KMS-11 (cell line): ENCODE measurements at regions not wholly inside any gene's neighbourhood (a gene's known extent, or its start where the extent isn't known, plus 50 kb on each side); places are given as distances from the start of the nearest gene placed in this dataset.

Experiments used
- H2AFZ ChIP-seq: fragments of 200-600 bp; sonication (generic); 2 replicates; pipeline ENCODE4 v1.6.1; 2016; ENCODE audit warnings: antibody characterized with exemption, mixed run types, low read depth
- H3K27ac ChIP-seq: fragments of 200-600 bp; sonication (generic); 2 replicates; pipeline ENCODE4 v1.6.1; 2016; ENCODE audit warnings: mild to moderate bottlenecking, mixed run types
- H3K27me3 ChIP-seq: fragments of 200-600 bp; sonication (generic); 2 replicates; pipeline ENCODE4 v1.6.1; 2017; ENCODE audit warnings: mild to moderate bottlenecking, low read depth, mixed run types, moderate library complexity; ENCODE audit not compliant: insufficient read depth
- H3K36me3 ChIP-seq: fragments of 200-600 bp; sonication (generic); 2 replicates; pipeline ENCODE4 v1.6.1; 2017; ENCODE audit warnings: mild to moderate bottlenecking, mixed run types; ENCODE audit not compliant: insufficient read depth
- H3K4me1 ChIP-seq: fragments of 200-600 bp; sonication (generic); 2 replicates; pipeline ENCODE4 v1.6.1; 2016; ENCODE audit warnings: mild to moderate bottlenecking, low read depth, mixed run types; ENCODE audit not compliant: poor library complexity, severe bottlenecking
- H3K4me2 ChIP-seq: fragments of 200-600 bp; sonication (generic); 2 replicates; pipeline ENCODE4 v1.7.0; 2016; ENCODE audit warnings: mild to moderate bottlenecking, mixed run types
- H3K4me3 ChIP-seq: fragments of 200-600 bp; sonication (generic); IDR thresholded peaks from 2 replicates; pipeline ENCODE4 v1.6.1; 2017; ENCODE audit warnings: low read depth, low read length, mixed read lengths; ENCODE audit not compliant: insufficient read depth
- H3K79me2 ChIP-seq: fragments of 200-600 bp; sonication (generic); 2 replicates; pipeline ENCODE4 v1.6.1; 2016; ENCODE audit warnings: low read depth, mixed run types; ENCODE audit not compliant: insufficient read depth
- H3K9ac ChIP-seq: fragments of 200-600 bp; sonication (generic); 2 replicates; pipeline ENCODE4 v1.6.1; 2016; ENCODE audit warnings: mild to moderate bottlenecking, mixed run types
- H4K20me1 ChIP-seq: fragments of 200-600 bp; sonication (generic); 2 replicates; pipeline ENCODE4 v1.6.1; 2016; ENCODE audit warnings: mild to moderate bottlenecking, mixed run types; ENCODE audit not compliant: insufficient read depth
- TF ChIP-seq, protein P1 (sequence below): fragments of 200-600 bp; sonication (generic); conservative IDR thresholded peaks from 2 replicates; pipeline ENCODE4 v1.6.1; 2017; ENCODE audit warnings: low read depth, mild to moderate bottlenecking, antibody characterized with exemption, low read length, moderate library complexity, mixed read lengths

GRCh38 chr9:102569436-102569835 lies 425.7 kb upstream of the CYLC2 start:
- Histone ChIP-seq H3K36me3 (no peaks in the 10 kb centered on the region), H3K27me3 (no peaks in the 10 kb centered on the region), H3K4me2 (no peak overlapping the region), H3K4me1 (no peaks in the 10 kb centered on the region), H3K27ac (no peak overlapping the region), H2AFZ (no peak overlapping the region), H3K4me3 (no peak overlapping the region), H3K9ac (no peak overlapping the region), H4K20me1 (no peaks in the 10 kb centered on the region), H3K79me2 (no peaks in the 10 kb centered on the region)
- TF ChIP-seq, protein P1, sequence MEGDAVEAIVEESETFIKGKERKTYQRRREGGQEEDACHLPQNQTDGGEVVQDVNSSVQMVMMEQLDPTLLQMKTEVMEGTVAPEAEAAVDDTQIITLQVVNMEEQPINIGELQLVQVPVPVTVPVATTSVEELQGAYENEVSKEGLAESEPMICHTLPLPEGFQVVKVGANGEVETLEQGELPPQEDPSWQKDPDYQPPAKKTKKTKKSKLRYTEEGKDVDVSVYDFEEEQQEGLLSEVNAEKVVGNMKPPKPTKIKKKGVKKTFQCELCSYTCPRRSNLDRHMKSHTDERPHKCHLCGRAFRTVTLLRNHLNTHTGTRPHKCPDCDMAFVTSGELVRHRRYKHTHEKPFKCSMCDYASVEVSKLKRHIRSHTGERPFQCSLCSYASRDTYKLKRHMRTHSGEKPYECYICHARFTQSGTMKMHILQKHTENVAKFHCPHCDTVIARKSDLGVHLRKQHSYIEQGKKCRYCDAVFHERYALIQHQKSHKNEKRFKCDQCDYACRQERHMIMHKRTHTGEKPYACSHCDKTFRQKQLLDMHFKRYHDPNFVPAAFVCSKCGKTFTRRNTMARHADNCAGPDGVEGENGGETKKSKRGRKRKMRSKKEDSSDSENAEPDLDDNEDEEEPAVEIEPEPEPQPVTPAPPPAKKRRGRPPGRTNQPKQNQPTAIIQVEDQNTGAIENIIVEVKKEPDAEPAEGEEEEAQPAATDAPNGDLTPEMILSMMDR, result no peak

GRCh38 chr9:102551346-102551745 lies 443.8 kb upstream of the CYLC2 start:
- Histone ChIP-seq H3K4me1 (no peaks in the 10 kb centered on the region), H3K4me3 (no peak overlapping the region), H3K4me2 (no peak overlapping the region), H4K20me1 (no peaks in the 10 kb centered on the region), H3K9ac (no peak overlapping the region), H3K36me3 (no peaks in the 10 kb centered on the region), H2AFZ (no peak overlapping the region), H3K27me3 (no peaks in the 10 kb centered on the region), H3K79me2 (no peaks in the 10 kb centered on the region), H3K27ac (no peak overlapping the region)
- TF ChIP-seq, protein P1, result no peak

- no peak overlapping the region for H3K27ac ChIP-seq
- no peaks in the 10 kb centered on the region for H3K36me3 ChIP-seq
- H4K20me1 ChIP-seq, result no peaks in the 10 kb centered on the region
- no peak overlapping the region for H3K4me3 ChIP-seq
- no peak overlapping the region for H2AFZ ChIP-seq
- H3K9ac ChIP-seq, result no peak overlapping the region
- no peak overlapping the region for H3K4me2 ChIP-seq
- no peaks in the 10 kb centered on the region for H3K4me1 ChIP-seq
- no peaks in the 10 kb centered on the region for H3K79me2 ChIP-seq
- TF ChIP-seq, protein P1, result no peak
- H3K27me3 ChIP-seq, result no peaks in the 10 kb centered on the region
These were observed 444.2 kb upstream of the CYLC2 start for GRCh38 chr9:102550886-102551285.

GRCh38 chr9:102550266-102550665 lies 444.9 kb upstream of the CYLC2 start:
- H3K4me1 ChIP-seq, result no peaks in the 10 kb centered on the region
- H4K20me1 ChIP-seq, result no peaks in the 10 kb centered on the region
- H3K36me3 ChIP-seq, result no peaks in the 10 kb centered on the region
- no peak overlapping the region for H3K27ac ChIP-seq
- TF ChIP-seq, protein P1, result no peak
- H3K79me2 ChIP-seq, result no peaks in the 10 kb centered on the region
- H3K4me2 ChIP-seq, result no peak overlapping the region
- H2AFZ ChIP-seq, result no peak overlapping the region
- H3K27me3 ChIP-seq, result no peaks in the 10 kb centered on the region
- no peak overlapping the region for H3K4me3 ChIP-seq
- no peak overlapping the region for H3K9ac ChIP-seq

DNA sequence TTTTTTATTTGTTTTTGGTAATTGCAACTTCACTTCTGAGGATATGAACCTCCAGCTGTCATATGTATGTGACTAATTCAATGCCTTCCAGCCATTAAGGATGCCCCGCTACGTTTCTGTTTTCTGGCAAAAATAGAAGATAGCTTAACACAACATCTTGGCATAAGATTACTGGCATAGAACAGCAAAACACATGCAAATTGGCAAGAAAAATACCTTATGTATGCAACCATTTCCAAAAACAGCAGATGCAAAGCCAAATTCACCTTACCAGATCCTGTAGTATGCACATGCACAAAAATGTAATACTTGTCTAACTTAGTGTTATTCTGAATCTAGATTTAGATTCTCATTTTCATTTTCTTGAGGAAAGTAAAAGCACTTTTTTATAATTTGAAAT lies 461.1 kb upstream of the CYLC2 start:
- no peaks in the 10 kb centered on the region for H3K27me3 ChIP-seq
- TF ChIP-seq, protein P1, result no peak
- H3K4me1 ChIP-seq, result no peaks in the 10 kb centered on the region
- H3K27ac ChIP-seq, result no peak overlapping the region
- no peaks in the 10 kb centered on the region for H4K20me1 ChIP-seq
- H2AFZ ChIP-seq, result no peak overlapping the region
- H3K9ac ChIP-seq, result no peak overlapping the region
- no peak overlapping the region for H3K4me2 ChIP-seq
- H3K4me3 ChIP-seq, result no peak overlapping the region
- no peaks in the 10 kb centered on the region for H3K36me3 ChIP-seq
- H3K79me2 ChIP-seq, result no peaks in the 10 kb centered on the region
